Keratinocyte (primary cell): ENCODE measurements at regions not wholly inside any gene's neighbourhood (a gene's known extent, or its start where the extent isn't known, plus 50 kb on each side); places are given as distances from the start of the nearest gene placed in this dataset.

Experiments used
- EZH2 ChIP-seq: IDR thresholded peaks from one replicate; pipeline ENCODE4 v1.6.1; 2012; ENCODE audit warnings: inconsistent platforms, mild to moderate bottlenecking, low read length, moderate library complexity
- TF ChIP-seq, protein P1 (sequence below), 3 experiments: IDR thresholded peaks in 1 of 3; conservative IDR thresholded peaks in 1 of 3; optimal IDR thresholded peaks in 1 of 3; 2 replicates in 2 of 3; 3 replicates in 1 of 3; pipeline versions ENCODE3 to v1.5.1; 2011; ENCODE audit warnings: low read length in 3 of 3, mild to moderate bottlenecking in 3 of 3, moderate library complexity in 2 of 3, control low read depth in 1 of 3, inconsistent platforms in 1 of 3; ENCODE audit not compliant: insufficient read depth in 2 of 3; ENCODE audit errors: extremely low read depth in 1 of 3

DNA sequence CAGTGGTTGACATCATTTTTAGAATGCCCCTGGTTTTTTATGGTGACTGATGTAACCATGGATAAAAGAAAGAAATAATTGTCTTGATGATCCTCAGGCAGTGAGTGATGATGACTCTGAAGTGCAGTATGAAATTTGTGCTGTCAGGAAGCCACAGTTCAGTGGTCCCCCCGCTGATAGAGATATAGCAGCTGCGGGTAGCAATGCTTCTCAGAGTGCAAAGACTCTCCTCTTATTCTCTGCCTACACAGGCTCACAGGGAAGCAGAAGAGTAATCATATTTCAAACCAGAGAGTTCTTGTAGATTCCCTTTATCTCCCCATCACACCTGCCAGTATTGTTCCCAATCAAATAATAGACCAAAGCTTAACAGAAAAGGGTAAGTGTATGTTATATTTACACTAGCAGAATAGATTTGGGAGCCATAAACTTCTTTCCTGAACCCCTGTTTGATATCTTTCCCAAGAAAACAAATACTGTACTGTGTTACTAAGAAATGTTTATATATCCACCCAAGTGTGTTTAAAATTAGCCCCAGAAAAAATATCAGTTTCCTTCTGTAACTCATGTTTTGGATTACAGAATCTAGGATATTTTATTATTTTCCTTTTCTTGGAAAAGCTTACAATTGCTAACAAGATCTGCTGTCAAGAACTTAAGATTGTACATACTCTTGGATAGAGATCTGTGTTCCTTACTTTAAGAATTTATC, 1817.4 kb upstream of the FLRT2 start:
- TF ChIP-seq, protein P1, sequence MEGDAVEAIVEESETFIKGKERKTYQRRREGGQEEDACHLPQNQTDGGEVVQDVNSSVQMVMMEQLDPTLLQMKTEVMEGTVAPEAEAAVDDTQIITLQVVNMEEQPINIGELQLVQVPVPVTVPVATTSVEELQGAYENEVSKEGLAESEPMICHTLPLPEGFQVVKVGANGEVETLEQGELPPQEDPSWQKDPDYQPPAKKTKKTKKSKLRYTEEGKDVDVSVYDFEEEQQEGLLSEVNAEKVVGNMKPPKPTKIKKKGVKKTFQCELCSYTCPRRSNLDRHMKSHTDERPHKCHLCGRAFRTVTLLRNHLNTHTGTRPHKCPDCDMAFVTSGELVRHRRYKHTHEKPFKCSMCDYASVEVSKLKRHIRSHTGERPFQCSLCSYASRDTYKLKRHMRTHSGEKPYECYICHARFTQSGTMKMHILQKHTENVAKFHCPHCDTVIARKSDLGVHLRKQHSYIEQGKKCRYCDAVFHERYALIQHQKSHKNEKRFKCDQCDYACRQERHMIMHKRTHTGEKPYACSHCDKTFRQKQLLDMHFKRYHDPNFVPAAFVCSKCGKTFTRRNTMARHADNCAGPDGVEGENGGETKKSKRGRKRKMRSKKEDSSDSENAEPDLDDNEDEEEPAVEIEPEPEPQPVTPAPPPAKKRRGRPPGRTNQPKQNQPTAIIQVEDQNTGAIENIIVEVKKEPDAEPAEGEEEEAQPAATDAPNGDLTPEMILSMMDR (optimal IDR thresholded peaks at IDR 0.05 in 1 of 3, IDR thresholded peaks at IDR 0.05 in 1 of 3, conservative IDR thresholded peaks at IDR 0.05 in 1 of 3; ENCODE audit: extremely low read depth in 1 of 3, insufficient read depth in 2 of 3, low read length in 3 of 3): no peak
- TF ChIP-seq EZH2: no peak
